GM12892 (cell line): ENCODE measurements at regions not wholly inside any gene's neighbourhood (a gene's known extent, or its start where the extent isn't known, plus 50 kb on each side); places are given as distances from the start of the nearest gene placed in this dataset.

ENCODE experiments used
- POLR2A ChIP-seq: IDR thresholded peaks from 2 replicates; pipeline ENCODE4 v1.6.1; 2011; ENCODE audit warnings: low read depth, low read length, control low read depth
- POLR2AphosphoS5 ChIP-seq: IDR thresholded peaks from 2 replicates; pipeline ENCODE4 v1.6.1; 2011; ENCODE audit warnings: low read depth, low read length, control low read depth
- TAF1 ChIP-seq: IDR thresholded peaks from 2 replicates; pipeline ENCODE4 v1.6.1; 2011; ENCODE audit warnings: low read depth, mild to moderate bottlenecking, control low read depth, low read length, borderline replicate concordance

DNA sequence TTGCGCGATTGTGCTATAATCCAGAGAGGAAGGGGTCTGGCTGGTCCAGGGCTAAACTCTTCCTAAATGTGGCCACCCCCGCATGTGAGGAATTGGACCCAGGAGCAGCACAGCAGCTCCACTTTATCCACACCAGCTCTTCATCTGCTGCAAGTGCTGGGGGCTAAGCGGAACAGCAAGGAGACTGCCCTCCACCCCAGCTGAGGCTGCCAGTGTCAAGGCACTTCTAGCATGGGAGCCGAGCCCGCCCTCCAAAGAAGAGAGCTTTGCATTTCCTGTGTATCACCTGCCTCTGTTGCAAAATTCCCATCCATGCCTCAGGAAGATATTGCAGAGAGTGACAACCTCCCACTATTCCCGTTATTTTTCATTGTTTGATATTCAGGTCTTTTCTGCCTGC is 333.6 kb downstream of the ARRDC4 start:
- no peak for TF ChIP-seq POLR2A
- no peak for TF ChIP-seq POLR2AphosphoS5
- no peak for TF ChIP-seq TAF1
